WTC11 (cell line): ENCODE measurements at regions not wholly inside any gene's neighbourhood (a gene's known extent, or its start where the extent isn't known, plus 50 kb on each side); places are given as distances from the start of the nearest gene placed in this dataset.

Experiments used
- ATAC-seq: fragments of 200-7000 bp; cut with Tn5 transposase; 2 replicates; pipeline ENCODE4 v1.10.0; 2021; ENCODE audit warnings: mild to moderate bottlenecking, moderate library complexity
- CTCF ChIA-PET: fragments of 300-600 bp; sonication (Branson Sonifier 250); formaldehyde crosslinking; loops from one replicate; lab custom pipeline; 2021; ENCODE audit warnings: antibody characterized with exemption; lab: Charles Lee
- POLR2A ChIA-PET: fragments of 350-600 bp; sonication (Branson Sonifier 250); formaldehyde crosslinking; loops from one replicate; lab custom pipeline; 2021; ENCODE audit warnings: antibody characterized with exemption; lab: Charles Lee
- DNase-seq: peaks from one replicate; pipeline ENCODE4 v3.0.0; 2021; ENCODE audit warnings: low spot score
- H3K27ac Mint-ChIP-seq: 2 replicates; pipeline ENCODE4 v1.8.0; 2021; ENCODE audit warnings: mixed read lengths
- H3K27me3 Mint-ChIP-seq: 2 replicates; pipeline ENCODE4 v1.8.0; 2021; ENCODE audit warnings: low read depth, mild to moderate bottlenecking, moderate library complexity, mixed read lengths
- H3K36me3 Mint-ChIP-seq: 2 replicates; pipeline ENCODE4 v1.8.0; 2021; ENCODE audit warnings: mixed read lengths
- H3K4me1 Mint-ChIP-seq: 2 replicates; pipeline ENCODE4 v1.8.0; 2022; ENCODE audit warnings: mixed read lengths
- H3K4me3 Mint-ChIP-seq: 2 replicates; pipeline ENCODE4 v1.8.0; 2021; ENCODE audit warnings: mild to moderate bottlenecking, moderate library complexity, mixed read lengths
- H3K9me3 Mint-ChIP-seq: 2 replicates; pipeline ENCODE4 v1.8.0; 2021; ENCODE audit warnings: mixed read lengths
- CBFB ChIP-seq: sonication (generic); formaldehyde crosslinking; IDR thresholded peaks from 2 replicates; pipeline ENCODE4 v1.8.1; 2022; ENCODE audit warnings: mild to moderate bottlenecking, low read depth, missing genetic modification reagents
- FOXK1 ChIP-seq: sonication (generic); formaldehyde crosslinking; IDR thresholded peaks from 2 replicates; pipeline ENCODE4 v1.8.0; 2022; ENCODE audit warnings: mild to moderate bottlenecking, moderate library complexity, missing genetic modification reagents
- NR2C2 ChIP-seq: sonication (generic); formaldehyde crosslinking; IDR thresholded peaks from 2 replicates; pipeline ENCODE4 v1.8.0; 2022; ENCODE audit warnings: mild to moderate bottlenecking, missing genetic modification reagents
- PRRX2 ChIP-seq: fragments of 250-450 bp; sonication (Bioruptor Pico); IDR thresholded peaks from 2 replicates; pipeline ENCODE4 v1.8.0; 2021; ENCODE audit warnings: mild to moderate bottlenecking
- TCF7 ChIP-seq: sonication (generic); formaldehyde crosslinking; IDR thresholded peaks from 2 replicates; pipeline ENCODE4 v1.8.0; 2022; ENCODE audit warnings: mild to moderate bottlenecking, low read depth, missing genetic modification reagents, moderate library complexity
- ZNF423 ChIP-seq: fragments of 250-450 bp; sonication (Bioruptor Pico); IDR thresholded peaks from 2 replicates; pipeline ENCODE4 v2.1.2; 2022; ENCODE audit warnings: mild to moderate bottlenecking, moderate library complexity
- TF ChIP-seq, protein P1 (sequence below): sonication (generic); formaldehyde crosslinking; IDR thresholded peaks from 2 replicates; pipeline ENCODE4 v1.8.0; 2023; ENCODE audit warnings: missing genetic modification reagents, mild to moderate bottlenecking, borderline replicate concordance
- TF ChIP-seq, protein P2 (sequence below): fragments of 250-450 bp; sonication (Bioruptor Pico); IDR thresholded peaks from 2 replicates; pipeline ENCODE4 v1.9.0; 2021; ENCODE audit warnings: mild to moderate bottlenecking, borderline replicate concordance
- TF ChIP-seq, protein P3 (sequence below): sonication (generic); formaldehyde crosslinking; IDR thresholded peaks from 2 replicates; pipeline ENCODE4 v1.8.0; 2023; ENCODE audit warnings: mild to moderate bottlenecking, missing genetic modification reagents
- TF ChIP-seq, protein P4 (sequence below): sonication (generic); formaldehyde crosslinking; IDR thresholded peaks from 2 replicates; pipeline ENCODE4 v1.8.1; 2022; ENCODE audit warnings: low read depth, mild to moderate bottlenecking, moderate library complexity, missing genetic modification reagents, borderline replicate concordance
- TF ChIP-seq, protein P5 (sequence below): fragments of 200-600 bp; IDR thresholded peaks from 2 replicates; pipeline ENCODE4 v1.8.0; 2022; ENCODE audit warnings: antibody characterized with exemption
- TF ChIP-seq, protein P6 (sequence below): sonication (generic); formaldehyde crosslinking; IDR thresholded peaks from 2 replicates; pipeline ENCODE4 v1.8.1; 2023; ENCODE audit warnings: mild to moderate bottlenecking, missing genetic modification reagents, borderline replicate concordance

DNA sequence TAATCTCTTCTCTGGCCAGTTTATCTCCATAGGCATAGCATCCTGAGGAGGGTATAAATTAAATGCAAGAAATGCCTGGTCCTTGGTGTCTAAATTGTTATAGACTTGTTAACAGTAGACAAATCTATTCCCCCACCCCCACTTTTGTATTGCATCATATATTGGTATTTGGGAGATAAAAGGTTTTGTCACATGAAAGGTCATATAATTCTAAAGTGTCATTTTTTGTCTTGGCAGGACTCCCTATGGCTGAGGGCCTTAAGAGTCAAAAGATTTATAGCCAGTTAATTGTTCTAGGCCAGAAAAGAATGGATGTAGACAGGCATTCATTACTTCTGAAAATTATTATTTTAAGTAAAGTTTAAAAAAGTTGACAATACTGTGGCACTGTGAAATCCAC, 90.3 kb upstream of the MOCS2 start (continued):
- TF ChIP-seq, protein P1, sequence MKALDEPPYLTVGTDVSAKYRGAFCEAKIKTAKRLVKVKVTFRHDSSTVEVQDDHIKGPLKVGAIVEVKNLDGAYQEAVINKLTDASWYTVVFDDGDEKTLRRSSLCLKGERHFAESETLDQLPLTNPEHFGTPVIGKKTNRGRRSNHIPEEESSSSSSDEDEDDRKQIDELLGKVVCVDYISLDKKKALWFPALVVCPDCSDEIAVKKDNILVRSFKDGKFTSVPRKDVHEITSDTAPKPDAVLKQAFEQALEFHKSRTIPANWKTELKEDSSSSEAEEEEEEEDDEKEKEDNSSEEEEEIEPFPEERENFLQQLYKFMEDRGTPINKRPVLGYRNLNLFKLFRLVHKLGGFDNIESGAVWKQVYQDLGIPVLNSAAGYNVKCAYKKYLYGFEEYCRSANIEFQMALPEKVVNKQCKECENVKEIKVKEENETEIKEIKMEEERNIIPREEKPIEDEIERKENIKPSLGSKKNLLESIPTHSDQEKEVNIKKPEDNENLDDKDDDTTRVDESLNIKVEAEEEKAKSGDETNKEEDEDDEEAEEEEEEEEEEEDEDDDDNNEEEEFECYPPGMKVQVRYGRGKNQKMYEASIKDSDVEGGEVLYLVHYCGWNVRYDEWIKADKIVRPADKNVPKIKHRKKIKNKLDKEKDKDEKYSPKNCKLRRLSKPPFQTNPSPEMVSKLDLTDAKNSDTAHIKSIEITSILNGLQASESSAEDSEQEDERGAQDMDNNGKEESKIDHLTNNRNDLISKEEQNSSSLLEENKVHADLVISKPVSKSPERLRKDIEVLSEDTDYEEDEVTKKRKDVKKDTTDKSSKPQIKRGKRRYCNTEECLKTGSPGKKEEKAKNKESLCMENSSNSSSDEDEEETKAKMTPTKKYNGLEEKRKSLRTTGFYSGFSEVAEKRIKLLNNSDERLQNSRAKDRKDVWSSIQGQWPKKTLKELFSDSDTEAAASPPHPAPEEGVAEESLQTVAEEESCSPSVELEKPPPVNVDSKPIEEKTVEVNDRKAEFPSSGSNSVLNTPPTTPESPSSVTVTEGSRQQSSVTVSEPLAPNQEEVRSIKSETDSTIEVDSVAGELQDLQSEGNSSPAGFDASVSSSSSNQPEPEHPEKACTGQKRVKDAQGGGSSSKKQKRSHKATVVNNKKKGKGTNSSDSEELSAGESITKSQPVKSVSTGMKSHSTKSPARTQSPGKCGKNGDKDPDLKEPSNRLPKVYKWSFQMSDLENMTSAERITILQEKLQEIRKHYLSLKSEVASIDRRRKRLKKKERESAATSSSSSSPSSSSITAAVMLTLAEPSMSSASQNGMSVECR (CRISPR knock-in tag): no peak
- no peak for TF ChIP-seq ZNF423 (CRISPR knock-in tag)

DNA sequence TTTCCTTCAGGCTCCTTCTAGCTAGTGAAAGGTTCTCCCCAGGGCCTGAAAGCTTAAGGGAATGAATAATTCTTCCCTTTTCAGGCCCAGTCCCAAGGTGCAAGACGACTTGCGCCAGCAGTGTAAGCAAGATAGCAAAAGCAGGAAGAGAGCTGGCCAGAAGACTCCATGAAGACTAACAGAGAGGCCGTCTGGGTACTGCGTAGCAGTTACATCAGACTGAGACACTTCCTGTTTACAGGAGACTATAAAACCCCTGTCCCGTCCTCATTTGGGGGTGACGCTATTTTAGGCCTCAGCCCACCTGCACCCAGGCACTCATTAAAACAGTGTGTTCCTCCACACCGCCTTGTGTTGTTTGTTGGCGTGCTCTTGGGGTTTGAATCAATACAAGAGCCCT, 90.7 kb upstream of the MOCS2 start:
- Mint-ChIP-seq H3K27me3 (no peaks in the 10 kb centered on the region), H3K27ac (no peak overlapping the region), H3K4me1 (no peaks in the 10 kb centered on the region), H3K36me3 (no peaks in the 10 kb centered on the region), H3K9me3 (no peaks in the 10 kb centered on the region), H3K4me3 (no peak overlapping the region)
- TF ChIP-seq, protein P2, sequence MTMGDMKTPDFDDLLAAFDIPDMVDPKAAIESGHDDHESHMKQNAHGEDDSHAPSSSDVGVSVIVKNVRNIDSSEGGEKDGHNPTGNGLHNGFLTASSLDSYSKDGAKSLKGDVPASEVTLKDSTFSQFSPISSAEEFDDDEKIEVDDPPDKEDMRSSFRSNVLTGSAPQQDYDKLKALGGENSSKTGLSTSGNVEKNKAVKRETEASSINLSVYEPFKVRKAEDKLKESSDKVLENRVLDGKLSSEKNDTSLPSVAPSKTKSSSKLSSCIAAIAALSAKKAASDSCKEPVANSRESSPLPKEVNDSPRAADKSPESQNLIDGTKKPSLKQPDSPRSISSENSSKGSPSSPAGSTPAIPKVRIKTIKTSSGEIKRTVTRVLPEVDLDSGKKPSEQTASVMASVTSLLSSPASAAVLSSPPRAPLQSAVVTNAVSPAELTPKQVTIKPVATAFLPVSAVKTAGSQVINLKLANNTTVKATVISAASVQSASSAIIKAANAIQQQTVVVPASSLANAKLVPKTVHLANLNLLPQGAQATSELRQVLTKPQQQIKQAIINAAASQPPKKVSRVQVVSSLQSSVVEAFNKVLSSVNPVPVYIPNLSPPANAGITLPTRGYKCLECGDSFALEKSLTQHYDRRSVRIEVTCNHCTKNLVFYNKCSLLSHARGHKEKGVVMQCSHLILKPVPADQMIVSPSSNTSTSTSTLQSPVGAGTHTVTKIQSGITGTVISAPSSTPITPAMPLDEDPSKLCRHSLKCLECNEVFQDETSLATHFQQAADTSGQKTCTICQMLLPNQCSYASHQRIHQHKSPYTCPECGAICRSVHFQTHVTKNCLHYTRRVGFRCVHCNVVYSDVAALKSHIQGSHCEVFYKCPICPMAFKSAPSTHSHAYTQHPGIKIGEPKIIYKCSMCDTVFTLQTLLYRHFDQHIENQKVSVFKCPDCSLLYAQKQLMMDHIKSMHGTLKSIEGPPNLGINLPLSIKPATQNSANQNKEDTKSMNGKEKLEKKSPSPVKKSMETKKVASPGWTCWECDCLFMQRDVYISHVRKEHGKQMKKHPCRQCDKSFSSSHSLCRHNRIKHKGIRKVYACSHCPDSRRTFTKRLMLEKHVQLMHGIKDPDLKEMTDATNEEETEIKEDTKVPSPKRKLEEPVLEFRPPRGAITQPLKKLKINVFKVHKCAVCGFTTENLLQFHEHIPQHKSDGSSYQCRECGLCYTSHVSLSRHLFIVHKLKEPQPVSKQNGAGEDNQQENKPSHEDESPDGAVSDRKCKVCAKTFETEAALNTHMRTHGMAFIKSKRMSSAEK (CRISPR knock-in tag): no peak
- TF ChIP-seq PRRX2 (CRISPR knock-in tag) (no peak), TCF7 (CRISPR knock-in tag) (no peak), NR2C2 (CRISPR knock-in tag) (no peak), FOXK1 (CRISPR knock-in tag) (no peak), CBFB (CRISPR knock-in tag) (no peak)
- TF ChIP-seq, protein P3, sequence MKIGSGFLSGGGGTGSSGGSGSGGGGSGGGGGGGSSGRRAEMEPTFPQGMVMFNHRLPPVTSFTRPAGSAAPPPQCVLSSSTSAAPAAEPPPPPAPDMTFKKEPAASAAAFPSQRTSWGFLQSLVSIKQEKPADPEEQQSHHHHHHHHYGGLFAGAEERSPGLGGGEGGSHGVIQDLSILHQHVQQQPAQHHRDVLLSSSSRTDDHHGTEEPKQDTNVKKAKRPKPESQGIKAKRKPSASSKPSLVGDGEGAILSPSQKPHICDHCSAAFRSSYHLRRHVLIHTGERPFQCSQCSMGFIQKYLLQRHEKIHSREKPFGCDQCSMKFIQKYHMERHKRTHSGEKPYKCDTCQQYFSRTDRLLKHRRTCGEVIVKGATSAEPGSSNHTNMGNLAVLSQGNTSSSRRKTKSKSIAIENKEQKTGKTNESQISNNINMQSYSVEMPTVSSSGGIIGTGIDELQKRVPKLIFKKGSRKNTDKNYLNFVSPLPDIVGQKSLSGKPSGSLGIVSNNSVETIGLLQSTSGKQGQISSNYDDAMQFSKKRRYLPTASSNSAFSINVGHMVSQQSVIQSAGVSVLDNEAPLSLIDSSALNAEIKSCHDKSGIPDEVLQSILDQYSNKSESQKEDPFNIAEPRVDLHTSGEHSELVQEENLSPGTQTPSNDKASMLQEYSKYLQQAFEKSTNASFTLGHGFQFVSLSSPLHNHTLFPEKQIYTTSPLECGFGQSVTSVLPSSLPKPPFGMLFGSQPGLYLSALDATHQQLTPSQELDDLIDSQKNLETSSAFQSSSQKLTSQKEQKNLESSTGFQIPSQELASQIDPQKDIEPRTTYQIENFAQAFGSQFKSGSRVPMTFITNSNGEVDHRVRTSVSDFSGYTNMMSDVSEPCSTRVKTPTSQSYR (CRISPR knock-in tag): no peak
- TF ChIP-seq, protein P4, sequence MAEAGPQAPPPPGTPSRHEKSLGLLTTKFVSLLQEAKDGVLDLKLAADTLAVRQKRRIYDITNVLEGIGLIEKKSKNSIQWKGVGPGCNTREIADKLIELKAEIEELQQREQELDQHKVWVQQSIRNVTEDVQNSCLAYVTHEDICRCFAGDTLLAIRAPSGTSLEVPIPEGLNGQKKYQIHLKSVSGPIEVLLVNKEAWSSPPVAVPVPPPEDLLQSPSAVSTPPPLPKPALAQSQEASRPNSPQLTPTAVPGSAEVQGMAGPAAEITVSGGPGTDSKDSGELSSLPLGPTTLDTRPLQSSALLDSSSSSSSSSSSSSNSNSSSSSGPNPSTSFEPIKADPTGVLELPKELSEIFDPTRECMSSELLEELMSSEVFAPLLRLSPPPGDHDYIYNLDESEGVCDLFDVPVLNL: no peak
- ATAC-seq (no peak), DNase-seq (no peak)
- POLR2A ChIA-PET: no interaction called here
- CTCF ChIA-PET: no interaction called here

DNA sequence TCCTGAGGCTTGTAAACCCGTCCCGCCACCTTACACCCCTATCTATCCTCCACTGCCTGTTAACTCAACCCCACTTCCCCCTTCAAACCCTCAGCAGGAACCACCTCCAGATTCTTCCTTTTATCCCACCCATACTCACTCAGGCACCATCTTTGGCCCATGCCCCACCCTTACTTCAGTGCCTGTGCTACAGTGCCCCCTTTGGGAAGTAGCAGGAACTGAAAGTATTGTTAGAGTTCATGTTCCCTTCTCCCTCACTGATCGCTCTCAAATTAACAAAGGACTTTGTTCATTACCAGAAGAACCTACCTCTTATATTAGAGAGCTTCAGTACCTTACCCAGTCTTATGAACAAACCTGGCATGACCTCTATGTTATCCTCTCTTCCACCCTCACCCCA, 92.2 kb upstream of the MOCS2 start:
- ChIA-PET POLR2A (no interaction called here), CTCF (no interaction called here)
- Mint-ChIP-seq H3K4me3 (no peak overlapping the region), H3K4me1 (no peaks in the 10 kb centered on the region), H3K27me3 (no peaks in the 10 kb centered on the region), H3K36me3 (no peaks in the 10 kb centered on the region)
- DNase-seq: no peak
- TF ChIP-seq, protein P5, sequence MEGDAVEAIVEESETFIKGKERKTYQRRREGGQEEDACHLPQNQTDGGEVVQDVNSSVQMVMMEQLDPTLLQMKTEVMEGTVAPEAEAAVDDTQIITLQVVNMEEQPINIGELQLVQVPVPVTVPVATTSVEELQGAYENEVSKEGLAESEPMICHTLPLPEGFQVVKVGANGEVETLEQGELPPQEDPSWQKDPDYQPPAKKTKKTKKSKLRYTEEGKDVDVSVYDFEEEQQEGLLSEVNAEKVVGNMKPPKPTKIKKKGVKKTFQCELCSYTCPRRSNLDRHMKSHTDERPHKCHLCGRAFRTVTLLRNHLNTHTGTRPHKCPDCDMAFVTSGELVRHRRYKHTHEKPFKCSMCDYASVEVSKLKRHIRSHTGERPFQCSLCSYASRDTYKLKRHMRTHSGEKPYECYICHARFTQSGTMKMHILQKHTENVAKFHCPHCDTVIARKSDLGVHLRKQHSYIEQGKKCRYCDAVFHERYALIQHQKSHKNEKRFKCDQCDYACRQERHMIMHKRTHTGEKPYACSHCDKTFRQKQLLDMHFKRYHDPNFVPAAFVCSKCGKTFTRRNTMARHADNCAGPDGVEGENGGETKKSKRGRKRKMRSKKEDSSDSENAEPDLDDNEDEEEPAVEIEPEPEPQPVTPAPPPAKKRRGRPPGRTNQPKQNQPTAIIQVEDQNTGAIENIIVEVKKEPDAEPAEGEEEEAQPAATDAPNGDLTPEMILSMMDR: peak; percentile 26; the same call in 1 of the 2 replicates
- TF ChIP-seq, protein P6, sequence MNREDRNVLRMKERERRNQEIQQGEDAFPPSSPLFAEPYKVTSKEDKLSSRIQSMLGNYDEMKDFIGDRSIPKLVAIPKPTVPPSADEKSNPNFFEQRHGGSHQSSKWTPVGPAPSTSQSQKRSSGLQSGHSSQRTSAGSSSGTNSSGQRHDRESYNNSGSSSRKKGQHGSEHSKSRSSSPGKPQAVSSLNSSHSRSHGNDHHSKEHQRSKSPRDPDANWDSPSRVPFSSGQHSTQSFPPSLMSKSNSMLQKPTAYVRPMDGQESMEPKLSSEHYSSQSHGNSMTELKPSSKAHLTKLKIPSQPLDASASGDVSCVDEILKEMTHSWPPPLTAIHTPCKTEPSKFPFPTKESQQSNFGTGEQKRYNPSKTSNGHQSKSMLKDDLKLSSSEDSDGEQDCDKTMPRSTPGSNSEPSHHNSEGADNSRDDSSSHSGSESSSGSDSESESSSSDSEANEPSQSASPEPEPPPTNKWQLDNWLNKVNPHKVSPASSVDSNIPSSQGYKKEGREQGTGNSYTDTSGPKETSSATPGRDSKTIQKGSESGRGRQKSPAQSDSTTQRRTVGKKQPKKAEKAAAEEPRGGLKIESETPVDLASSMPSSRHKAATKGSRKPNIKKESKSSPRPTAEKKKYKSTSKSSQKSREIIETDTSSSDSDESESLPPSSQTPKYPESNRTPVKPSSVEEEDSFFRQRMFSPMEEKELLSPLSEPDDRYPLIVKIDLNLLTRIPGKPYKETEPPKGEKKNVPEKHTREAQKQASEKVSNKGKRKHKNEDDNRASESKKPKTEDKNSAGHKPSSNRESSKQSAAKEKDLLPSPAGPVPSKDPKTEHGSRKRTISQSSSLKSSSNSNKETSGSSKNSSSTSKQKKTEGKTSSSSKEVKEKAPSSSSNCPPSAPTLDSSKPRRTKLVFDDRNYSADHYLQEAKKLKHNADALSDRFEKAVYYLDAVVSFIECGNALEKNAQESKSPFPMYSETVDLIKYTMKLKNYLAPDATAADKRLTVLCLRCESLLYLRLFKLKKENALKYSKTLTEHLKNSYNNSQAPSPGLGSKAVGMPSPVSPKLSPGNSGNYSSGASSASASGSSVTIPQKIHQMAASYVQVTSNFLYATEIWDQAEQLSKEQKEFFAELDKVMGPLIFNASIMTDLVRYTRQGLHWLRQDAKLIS (CRISPR knock-in tag): no peak
- TF ChIP-seq, all 79 proteins: peak for 1
- Mint-ChIP-seq H3K27ac (no peak overlapping the region), H3K9me3 (no peaks in the 10 kb centered on the region)
- no peak for ATAC-seq
